ENCODE measurements at regions not wholly inside any gene's neighbourhood (a gene's known extent, or its start where the extent isn't known, plus 50 kb on each side); places are given as distances from the start of the nearest gene placed in this dataset.

GRCh38 chr11:96817482-96818399 is 427.9 kb downstream of the JRKL start (continued):
- TF ChIP-seq CBFA2T2 (conservative IDR thresholded peaks at IDR 0.05) (peak; percentile 87), ZNF75A (CRISPR knock-in tag; IDR thresholded peaks at IDR 0.05) (no peak), ARNT (IDR thresholded peaks at IDR 0.05) (peak in 1 of 2 experiments; percentile 84; a peak in 2 of 4 replicates), KDM4B (IDR thresholded peaks at IDR 0.05; ENCODE audit: borderline replicate concordance in 2 of 2, low read depth in 1 of 2) (no peak), ZNF583 (CRISPR knock-in tag; IDR thresholded peaks at IDR 0.05) (no peak), ZNF586 (CRISPR knock-in tag; conservative IDR thresholded peaks at IDR 0.05) (no peak), ZNF224 (CRISPR knock-in tag; IDR thresholded peaks at IDR 0.05) (no peak), HMGN3 (IDR thresholded peaks at IDR 0.05; ENCODE audit: borderline replicate concordance, extremely low read depth, insufficient read length, low read depth, low read length) (peak; percentile 37), TCF3 (CRISPR knock-in tag; IDR thresholded peaks at IDR 0.05) (peak; percentile 95), CCNT2 (IDR thresholded peaks at IDR 0.05; ENCODE audit: borderline replicate concordance, extremely low read depth, insufficient read length, low read depth, low read length) (peak; percentile 91), MCM5 (IDR thresholded peaks at IDR 0.05; ENCODE audit: low read depth) (no peak), ZNF239 (CRISPR knock-in tag; IDR thresholded peaks at IDR 0.05) (peak; percentile 33; the same call in 1 of the 2 replicates), RAD21 (CRISPR knock-in tag; conservative IDR thresholded peaks at IDR 0.05 in 1 of 2, IDR thresholded peaks at IDR 0.05 in 1 of 2) (peak; percentile 11 to 27; a peak in 2 of 4 replicates), BACH1 (tag; IDR thresholded peaks at IDR 0.05) (peak; percentile 20; the same call in 1 of the 2 replicates), HOMEZ (CRISPR knock-in tag; IDR thresholded peaks at IDR 0.05) (no peak), CEBPG (CRISPR knock-in tag; IDR thresholded peaks at IDR 0.05) (no peak), CEBPG (tag; conservative IDR thresholded peaks at IDR 0.05 in 1 of 2, IDR thresholded peaks at IDR 0.05 in 1 of 2) (peak; percentile 23 to 77; a peak in 3 of 4 replicates), ZBTB12 (CRISPR knock-in tag; IDR thresholded peaks at IDR 0.05) (peak; percentile 80), POLR2AphosphoS5 (IDR thresholded peaks at IDR 0.05; ENCODE audit: control insufficient read depth, insufficient read depth, low read depth, low read length) (peak; percentile 49), TEAD1 (CRISPR knock-in tag; IDR thresholded peaks at IDR 0.05) (peak in 1 of 2 experiments; percentile 86; a peak in 2 of 4 replicates), PML (IDR thresholded peaks at IDR 0.05; ENCODE audit: low read length) (peak; percentile 90)

Measured in K562 (cell line).